HCT116 (cell line): ENCODE measurements at regions not wholly inside any gene's neighbourhood (a gene's known extent, or its start where the extent isn't known, plus 50 kb on each side); places are given as distances from the start of the nearest gene placed in this dataset.

Experiments
- ATAC-seq: fragments of 200-7000 bp; cut with Tn5 transposase; 2 replicates; pipeline ENCODE4 v1.9.1; 2020; ENCODE audit warnings: mild to moderate bottlenecking, moderate library complexity
- BruUV-seq: library from RNA; stranded (reverse); fragments of 400-500 nt; replicated peaks from 2 replicates; lab custom pipeline; 2021; lab: Mats Ljungman, UMichigan
- CTCF ChIA-PET: fragments of 300-600 bp; sonication (Branson Sonifier 250); formaldehyde crosslinking; loops from one replicate; lab custom pipeline; 2021; ENCODE audit warnings: antibody characterized with exemption; lab: Charles Lee
- POLR2A ChIA-PET: fragments of 300-600, 350-600 bp; sonication (Branson Sonifier 250); formaldehyde crosslinking; loops from one replicate; lab custom pipeline; 2021; ENCODE audit warnings: antibody characterized with exemption; lab: Charles Lee
- RAD21 ChIA-PET, 2 experiments: fragments of 300-600 bp; sonication (Branson Sonifier 250); formaldehyde crosslinking; loops; one replicate each; lab custom pipeline; 2023; ENCODE audit warnings: low total read pairs in 2 of 2; ENCODE audit not compliant: uncharacterized antibody in 2 of 2, unreplicated experiment in 2 of 2, low non-redundant PET in 1 of 2; lab: Charles Lee
- DNase-seq: peaks from one replicate; pipeline ENCODE4 v3.0.0-alpha.2; 2010; ENCODE audit warnings: low read depth, low spot score
- H2AFZ ChIP-seq: fragments of 200-600 bp; shearing (Covaris generic), sonication (generic); 2 replicates; pipeline ENCODE4 v1.6.1; 2017; ENCODE audit warnings: low read depth, mixed run types, mixed read lengths, antibody characterized with exemption, low read length; ENCODE audit not compliant: poor library complexity, severe bottlenecking
- H3K27ac ChIP-seq: 2 replicates; pipeline ENCODE4 v1.5.1; 2012; ENCODE audit warnings: low read depth, low read length
- H3K27me3 ChIP-seq: fragments of 200-600 bp; sonication (generic); 2 replicates; pipeline ENCODE4 v1.6.1; 2016; ENCODE audit warnings: mixed run types, low read length, mixed read lengths; ENCODE audit not compliant: insufficient read depth
- H3K36me3 ChIP-seq, 2 experiments: fragments of 200-500 bp in 1 of 2; fragments of 200-600 bp in 1 of 2; sonication (Bioruptor generic) in 1 of 2; sonication (generic) in 1 of 2; 2 replicates each; pipeline versions ENCODE4 v1.5.1 to v1.6.1; 2014 to 2016; ENCODE audit warnings: low read length in 2 of 2, inconsistent platforms in 1 of 2, mixed read lengths in 1 of 2, mixed run types in 1 of 2; ENCODE audit not compliant: insufficient read depth in 2 of 2, control insufficient read depth in 1 of 2
- H3K4me1 ChIP-seq, 2 experiments: fragments of 200-600 bp in 1 of 2; sonication (generic) in 1 of 2; 2 replicates each; pipeline versions ENCODE4 v1.5.1 to v1.6.1; 2012 to 2017; ENCODE audit warnings: low read length in 2 of 2, inconsistent platforms in 1 of 2, mild to moderate bottlenecking in 1 of 2, mixed read lengths in 1 of 2, mixed run types in 1 of 2, moderate library complexity in 1 of 2; ENCODE audit not compliant: insufficient read depth in 2 of 2, control insufficient read depth in 1 of 2
- H3K4me2 ChIP-seq: fragments of 200-600 bp; sonication (generic); 2 replicates; pipeline ENCODE4 v1.6.1; 2017; ENCODE audit warnings: mixed run types, low read length, mixed read lengths
- H3K4me3 ChIP-seq, 2 experiments: fragments of 200-600 bp in 1 of 2; sonication (generic) in 1 of 2; replicated peaks in 1 of 2; 2 replicates each; pipeline ENCODE4 v1.5.1; 2011 to 2016; ENCODE audit warnings: low read length in 2 of 2, control low read depth in 1 of 2, low read depth in 1 of 2, mild to moderate bottlenecking in 1 of 2, mixed read lengths in 1 of 2, mixed run types in 1 of 2
- H3K79me2 ChIP-seq: fragments of 200-600 bp; sonication (generic); 2 replicates; pipeline ENCODE4 v1.6.1; 2017; ENCODE audit warnings: mild to moderate bottlenecking, mixed run types, low read length, moderate library complexity, mixed read lengths; ENCODE audit not compliant: insufficient read depth
- H3K9ac ChIP-seq: fragments of 200-600 bp; sonication (generic); 2 replicates; pipeline ENCODE4 v1.6.1; 2016; ENCODE audit warnings: low read length, mixed read lengths
- H3K9me2 ChIP-seq: fragments of 200-600 bp; sonication (generic), shearing (Covaris generic); 2 replicates; pipeline ENCODE4 v1.6.1; 2017; ENCODE audit warnings: mixed run types, mild to moderate bottlenecking, moderate library complexity; ENCODE audit not compliant: insufficient read depth
- H3K9me3 ChIP-seq, 2 experiments: fragments of 200-500 bp in 1 of 2; fragments of 200-600 bp in 1 of 2; sonication (Bioruptor generic) in 1 of 2; sonication (generic) in 1 of 2; 2 replicates each; pipeline ENCODE4 v1.6.1; 2014 to 2017; ENCODE audit warnings: low read length in 2 of 2, mixed read lengths in 2 of 2, inconsistent platforms in 1 of 2, low read depth in 1 of 2, mild to moderate bottlenecking in 1 of 2, mixed run types in 1 of 2, moderate library complexity in 1 of 2; ENCODE audit not compliant: control insufficient read depth in 1 of 2, insufficient read depth in 1 of 2
- H4K20me1 ChIP-seq: fragments of 200-600 bp; sonication (generic), shearing (Covaris generic); 2 replicates; pipeline ENCODE4 v1.6.1; 2017; ENCODE audit warnings: mixed run types, mild to moderate bottlenecking, moderate library complexity; ENCODE audit not compliant: insufficient read depth
- CBX3 ChIP-seq: IDR thresholded peaks from 2 replicates; pipeline ENCODE4 v1.6.1; 2012; ENCODE audit warnings: low read depth
- CEBPB ChIP-seq: IDR thresholded peaks from 2 replicates; pipeline ENCODE4 v1.6.1; 2012; ENCODE audit warnings: low read depth
- ELF1 ChIP-seq: IDR thresholded peaks from 2 replicates; pipeline ENCODE4 v1.6.1; 2012; ENCODE audit warnings: low read depth, borderline replicate concordance
- EZH2 ChIP-seq: fragments of 200-600 bp; sonication (generic); IDR thresholded peaks from 2 replicates; pipeline ENCODE4 v1.6.1; 2017; ENCODE audit warnings: antibody characterized with exemption, mixed run types
- FOSL1 ChIP-seq: IDR thresholded peaks from 2 replicates; pipeline ENCODE4 v1.6.1; 2012; ENCODE audit warnings: low read depth
- JUND ChIP-seq: IDR thresholded peaks from 2 replicates; pipeline ENCODE4 v1.6.1; 2012
- POLR2A ChIP-seq: IDR thresholded peaks from 2 replicates; pipeline ENCODE4 v1.7.0; 2011; ENCODE audit warnings: borderline replicate concordance; ENCODE audit not compliant: insufficient read depth, insufficient read length; ENCODE audit errors: extremely low read depth
- RAD21 ChIP-seq: IDR thresholded peaks from 2 replicates; pipeline ENCODE4 v1.6.1; 2012; ENCODE audit warnings: low read depth, mild to moderate bottlenecking
- SP1 ChIP-seq: IDR thresholded peaks from 2 replicates; pipeline ENCODE4 v1.6.1; 2012; ENCODE audit warnings: low read depth
- SRF ChIP-seq: IDR thresholded peaks from 2 replicates; pipeline ENCODE4 v1.6.1; 2012; ENCODE audit warnings: low read depth
- TCF7L2 ChIP-seq: IDR thresholded peaks from 2 replicates; pipeline ENCODE4 v1.7.0; 2011; ENCODE audit warnings: borderline replicate concordance, inconsistent platforms; ENCODE audit not compliant: insufficient read depth, insufficient read length; ENCODE audit errors: extremely low read depth
- YY1 ChIP-seq: IDR thresholded peaks from 2 replicates; pipeline ENCODE4 v1.6.1; 2011; ENCODE audit warnings: low read length, low read depth, moderate library complexity, mild to moderate bottlenecking; ENCODE audit not compliant: insufficient replicate concordance; ENCODE audit errors: extremely low read depth
- ZFX ChIP-seq: fragments of 450-650 bp; IDR thresholded peaks from 2 replicates; pipeline ENCODE4 v1.6.1; 2017
- intact Hi-C: fragments of 100-400 bp; cut with micrococcal nuclease; formaldehyde crosslinking; loops from 2 replicates; pipeline ENCODE4 v1.10.0; 2022
- TF ChIP-seq, protein P1 (sequence below): IDR thresholded peaks from 2 replicates; pipeline ENCODE4 v1.6.1; 2011; ENCODE audit warnings: mild to moderate bottlenecking, low read length, moderate library complexity; ENCODE audit not compliant: insufficient replicate concordance; ENCODE audit errors: extremely low read depth
- TF ChIP-seq, protein P2 (sequence below): IDR thresholded peaks from 2 replicates; pipeline ENCODE4 v1.6.1; 2012

DNA sequence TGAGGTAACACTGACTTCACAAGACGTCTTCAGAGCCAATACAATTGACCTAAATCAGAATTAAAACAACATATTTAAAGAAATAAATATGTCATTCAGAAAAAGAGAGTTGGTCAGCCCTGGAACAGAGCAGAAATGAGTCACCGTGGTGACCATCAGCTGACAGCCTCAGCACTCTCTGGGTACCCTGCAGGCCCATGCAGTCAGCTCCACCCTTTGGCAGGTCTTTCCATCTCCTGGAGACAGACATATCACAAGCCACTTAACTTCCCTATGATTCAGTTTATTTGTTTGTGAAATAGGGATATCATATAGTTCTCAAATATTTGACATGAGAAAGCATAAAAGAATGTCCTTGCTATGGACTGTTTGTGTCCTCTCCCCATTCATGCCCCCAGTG lies 151.6 kb upstream of the MEF2C start:
- no TSS peak for BruUV-seq
- CTCF ChIA-PET = no interaction called here
- H3K4me1 ChIP-seq = no peaks in the 10 kb centered on the region

More for the DNA sequence above, 151.6 kb upstream of the MEF2C start:
- POLR2A ChIA-PET = no interaction called here
- H4K20me1 ChIP-seq = no peaks in the 10 kb centered on the region
- no peak overlapping the region for H3K9ac ChIP-seq
- H2AFZ ChIP-seq = no peak overlapping the region
- no peak overlapping the region for H3K4me3 ChIP-seq
- no peaks in the 10 kb centered on the region for H3K27me3 ChIP-seq
- H3K4me2 ChIP-seq = no peak overlapping the region
- H3K79me2 ChIP-seq = no peaks in the 10 kb centered on the region
- no peak overlapping the region for H3K27ac ChIP-seq
- RAD21 ChIA-PET = no interaction called here
- H3K9me2 ChIP-seq = no peaks in the 10 kb centered on the region
- DNase-seq (no peak), ATAC-seq (no peak)
- TF ChIP-seq SP1 (no peak), SRF (no peak), YY1 (no peak), ELF1 (no peak), JUND (no peak), CEBPB (no peak), CBX3 (no peak), POLR2A (no peak), ZFX (no peak), EZH2 (no peak), TCF7L2 (no peak), FOSL1 (no peak), RAD21 (no peak)
- TF ChIP-seq, protein P1, sequence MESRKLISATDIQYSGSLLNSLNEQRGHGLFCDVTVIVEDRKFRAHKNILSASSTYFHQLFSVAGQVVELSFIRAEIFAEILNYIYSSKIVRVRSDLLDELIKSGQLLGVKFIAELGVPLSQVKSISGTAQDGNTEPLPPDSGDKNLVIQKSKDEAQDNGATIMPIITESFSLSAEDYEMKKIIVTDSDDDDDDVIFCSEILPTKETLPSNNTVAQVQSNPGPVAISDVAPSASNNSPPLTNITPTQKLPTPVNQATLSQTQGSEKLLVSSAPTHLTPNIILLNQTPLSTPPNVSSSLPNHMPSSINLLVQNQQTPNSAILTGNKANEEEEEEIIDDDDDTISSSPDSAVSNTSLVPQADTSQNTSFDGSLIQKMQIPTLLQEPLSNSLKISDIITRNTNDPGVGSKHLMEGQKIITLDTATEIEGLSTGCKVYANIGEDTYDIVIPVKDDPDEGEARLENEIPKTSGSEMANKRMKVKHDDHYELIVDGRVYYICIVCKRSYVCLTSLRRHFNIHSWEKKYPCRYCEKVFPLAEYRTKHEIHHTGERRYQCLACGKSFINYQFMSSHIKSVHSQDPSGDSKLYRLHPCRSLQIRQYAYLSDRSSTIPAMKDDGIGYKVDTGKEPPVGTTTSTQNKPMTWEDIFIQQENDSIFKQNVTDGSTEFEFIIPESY = no peak
- TF ChIP-seq, protein P2, sequence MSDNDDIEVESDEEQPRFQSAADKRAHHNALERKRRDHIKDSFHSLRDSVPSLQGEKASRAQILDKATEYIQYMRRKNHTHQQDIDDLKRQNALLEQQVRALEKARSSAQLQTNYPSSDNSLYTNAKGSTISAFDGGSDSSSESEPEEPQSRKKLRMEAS = no peak
- H3K9me3 ChIP-seq = no peaks in the 10 kb centered on the region
- intact Hi-C loops = no loop called here
- no peaks in the 10 kb centered on the region for H3K36me3 ChIP-seq
